Tibial nerve (tissue), 4 donors: ENCODE measurements at regions not wholly inside any gene's neighbourhood (a gene's known extent, or its start where the extent isn't known, plus 50 kb on each side); places are given as distances from the start of the nearest gene placed in this dataset.

Experiments used
- DNase-seq, 2 donors: peaks; one replicate each; pipeline ENCODE4 v3.0.0-alpha.2; 2019; ENCODE audit warnings: low spot score in 2 of 2
- H3K27ac ChIP-seq, 4 donors: fragments of 200-600 bp; sonication (generic) in 3 of 4; one replicate each; pipeline ENCODE4 v1.5.1; 2017 to 2019; ENCODE audit warnings: mild to moderate bottlenecking in 1 of 4
- H3K27me3 ChIP-seq, 2 donors: fragments of 200-600 bp; sonication (generic) in 1 of 2; one replicate each; pipeline versions ENCODE4 v1.5.1 to v1.6.0; 2017 to 2019
- H3K36me3 ChIP-seq, 3 donors: fragments of 200-600 bp; sonication (generic); one replicate each; pipeline ENCODE4 v1.5.1; 2018 to 2019
- H3K4me1 ChIP-seq, 4 donors: fragments of 200-600 bp; sonication (generic) in 3 of 4; one replicate each; pipeline ENCODE4 v1.5.1; 2017 to 2019
- H3K4me3 ChIP-seq, 4 donors: fragments of 200-600 bp; sonication (generic) in 3 of 4; one replicate each; pipeline ENCODE4 v1.5.1; 2017 to 2019; ENCODE audit warnings: mild to moderate bottlenecking in 1 of 4, moderate library complexity in 1 of 4
- H3K9me3 ChIP-seq, 4 donors: fragments of 200-600 bp; sonication (generic) in 3 of 4; one replicate each; pipeline ENCODE4 v1.5.1; 2017 to 2019
- CTCF ChIP-seq, 5 experiments: fragments of 200-600 bp in 3 of 5; fragments of 450-650 bp in 2 of 5; sonication (generic) in 3 of 5; IDR thresholded peaks; one replicate each; pipeline ENCODE4 v1.5.1; 2016 to 2019; ENCODE audit warnings: antibody characterized with exemption in 5 of 5, mild to moderate bottlenecking in 3 of 5, moderate library complexity in 2 of 5
- EP300 ChIP-seq, 2 donors: sonication (generic); formaldehyde crosslinking; IDR thresholded peaks; one replicate each; pipeline ENCODE4 v1.6.1; 2017; ENCODE audit warnings: antibody characterized with exemption in 2 of 2, mild to moderate bottlenecking in 1 of 2
- POLR2A ChIP-seq, 2 donors: fragments of 450-650 bp; IDR thresholded peaks; one replicate each; pipeline ENCODE4 v1.6.1; 2017; ENCODE audit warnings: antibody characterized with exemption in 2 of 2, mild to moderate bottlenecking in 2 of 2, moderate library complexity in 2 of 2
- WGBS, 2 donors: methylation state at CpG; one replicate each; pipeline ENCODE4 v1.1.5; 2018; 5-methylcytosine and 5-hydroxymethylcytosine counted together

GRCh38 chr1:214715126-214715525 lies 112.1 kb downstream of the CENPF start:
- TF ChIP-seq CTCF (IDR thresholded peaks at IDR 0.05) (no peak), EP300 (IDR thresholded peaks at IDR 0.05) (no peak), POLR2A (IDR thresholded peaks at IDR 0.05) (no peak)
- H3K27me3 ChIP-seq = no peaks in the 10 kb centered on the region
- H3K27ac ChIP-seq = no peak overlapping the region
- 83 to 91% methylated on average over 4 of the region's 4 CpGs for WGBS, 2 donors
- no peaks in the 10 kb centered on the region for H3K9me3 ChIP-seq
- no peaks in the 10 kb centered on the region for H3K4me1 ChIP-seq
- no peaks in the 10 kb centered on the region for H3K36me3 ChIP-seq
- H3K4me3 ChIP-seq = no peak overlapping the region
- DNase-seq = no peak

- Histone ChIP-seq H3K27me3 (no peaks in the 10 kb centered on the region), H3K4me3 (no peak overlapping the region), H3K9me3 (no peaks in the 10 kb centered on the region), H3K4me1 (no peaks in the 10 kb centered on the region), H3K36me3 (no peaks in the 10 kb centered on the region), H3K27ac (no peak overlapping the region)
- DNase-seq = no peak
- WGBS, 2 donors = 84% methylated on average over 7 of the region's 7 CpGs
- TF ChIP-seq POLR2A (IDR thresholded peaks at IDR 0.05) = no peak
- TF ChIP-seq EP300 (IDR thresholded peaks at IDR 0.05) = no peak
- no peak for TF ChIP-seq CTCF (IDR thresholded peaks at IDR 0.05)
These were observed 114.4 kb downstream of the CENPF start for GRCh38 chr1:214717351-214717750.

DNA sequence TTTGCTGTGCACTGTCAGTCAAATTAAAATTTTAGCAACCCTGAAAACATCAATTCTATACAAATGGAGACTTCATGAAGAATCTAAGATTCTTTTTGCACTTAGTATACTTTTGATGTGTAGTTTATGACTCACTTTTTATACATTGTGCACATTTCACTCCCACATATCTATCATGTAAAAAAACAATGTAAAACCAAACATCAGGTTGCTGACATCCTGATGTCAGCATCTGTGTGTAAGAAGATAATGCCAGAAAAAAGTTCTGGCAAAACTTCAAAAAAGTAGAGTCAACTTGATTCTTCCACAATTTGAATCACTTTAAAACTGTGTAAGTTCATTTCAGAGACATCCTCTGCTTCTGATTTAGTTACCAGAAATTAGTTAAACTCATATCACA lies 115.7 kb downstream of the CENPF start:
- no peak overlapping the region for H3K4me3 ChIP-seq

DNA sequence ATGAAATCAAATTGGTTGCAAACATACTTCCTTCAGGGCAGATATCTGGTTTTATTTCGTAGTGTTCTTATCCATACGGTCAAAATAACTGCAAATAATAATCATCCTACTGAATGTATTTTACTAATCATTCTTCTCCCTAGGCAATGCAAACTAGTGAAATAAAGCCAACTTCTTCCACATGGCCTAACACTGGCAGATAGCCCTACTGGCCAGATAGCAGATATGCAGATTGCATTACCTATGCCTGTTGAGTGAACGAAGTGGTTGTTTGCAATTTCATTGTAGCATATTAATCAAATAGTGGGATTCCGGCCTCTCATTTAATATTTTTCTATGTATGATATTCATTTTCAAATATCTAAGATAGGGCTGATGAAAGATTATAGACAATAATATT lies 116.2 kb downstream of the CENPF start:
- Histone ChIP-seq H3K4me1 (no peaks in the 10 kb centered on the region), H3K36me3 (no peaks in the 10 kb centered on the region), H3K9me3 (peaks cover 0 to 8% (median 0%) of the 10 kb centered on the region in 4 donors), H3K4me3 (no peak overlapping the region), H3K27me3 (no peaks in the 10 kb centered on the region), H3K27ac (no peak overlapping the region)
- no peak for DNase-seq
- WGBS, 2 donors = 72 to 74% methylated on average over 4 of the region's 4 CpGs
- TF ChIP-seq EP300 (IDR thresholded peaks at IDR 0.05) (no peak), CTCF (IDR thresholded peaks at IDR 0.05) (no peak), POLR2A (IDR thresholded peaks at IDR 0.05) (no peak)

More for the DNA sequence above, 115.7 kb downstream of the CENPF start:
- no peak for TF ChIP-seq EP300 (IDR thresholded peaks at IDR 0.05)
- TF ChIP-seq CTCF (IDR thresholded peaks at IDR 0.05) = no peak
- TF ChIP-seq POLR2A (IDR thresholded peaks at IDR 0.05) = no peak
- Histone ChIP-seq H3K36me3 (no peaks in the 10 kb centered on the region), H3K9me3 (peaks cover 0 to 8% (median 0%) of the 10 kb centered on the region in 4 donors), H3K4me1 (no peaks in the 10 kb centered on the region), H3K27ac (no peak overlapping the region), H3K27me3 (no peaks in the 10 kb centered on the region)
- DNase-seq = no peak

GRCh38 chr1:214720561-214720960 lies 117.6 kb downstream of the CENPF start:
- Histone ChIP-seq H3K27ac (no peak overlapping the region), H3K4me3 (no peak overlapping the region), H3K9me3 (peaks cover 0 to 8% (median 0%) of the 10 kb centered on the region in 4 donors), H3K27me3 (no peaks in the 10 kb centered on the region), H3K36me3 (no peaks in the 10 kb centered on the region), H3K4me1 (no peaks in the 10 kb centered on the region)
- DNase-seq = no peak
- WGBS, 2 donors = 36 to 44% methylated on average over 1 of the region's 1 CpG
- TF ChIP-seq CTCF (IDR thresholded peaks at IDR 0.05) (no peak), POLR2A (IDR thresholded peaks at IDR 0.05) (no peak), EP300 (IDR thresholded peaks at IDR 0.05) (no peak)
